GM12878 (cell line): ENCODE measurements at regions not wholly inside any gene's neighbourhood (a gene's known extent, or its start where the extent isn't known, plus 50 kb on each side); places are given as distances from the start of the nearest gene placed in this dataset.

Source experiments
- ATAC-seq: fragments of 200-7000 bp; cut with Tn5 transposase; 3 replicates; pipeline ENCODE4 v1.9.1; 2020; ENCODE audit warnings: mild to moderate bottlenecking, moderate library complexity
- BruUV-seq: library from RNA; stranded (reverse); fragments of 400-500 nt; replicated peaks from 2 replicates; lab custom pipeline; 2021; lab: Mats Ljungman, UMichigan
- CTCF ChIA-PET: fragments of 300-600 bp; sonication (Branson Sonifier 250); formaldehyde crosslinking; extraction: SDS; loops from one replicate; lab custom pipeline; 2021; ENCODE audit warnings: inconsistent platforms; lab: Yijun Ruan, JAX
- POLR2A ChIA-PET: fragments of 350-600 bp; formaldehyde crosslinking; extraction: SDS; loops from one replicate; lab custom pipeline; 2021; ENCODE audit warnings: inconsistent platforms; lab: Charles Lee
- RAD21 ChIA-PET: fragments of 300-600 bp; sonication (Branson Sonifier 250); formaldehyde crosslinking; loops from one replicate; lab custom pipeline; 2023; ENCODE audit warnings: antibody characterized with exemption; ENCODE audit not compliant: unreplicated experiment; lab: Charles Lee
- SMC1A ChIA-PET: fragments of 300-600 bp; sonication (Branson Sonifier 250); formaldehyde crosslinking; loops from one replicate; lab custom pipeline; 2023; ENCODE audit not compliant: unreplicated experiment, uncharacterized antibody; lab: Charles Lee
- DNase-seq: peaks from one replicate; pipeline ENCODE4 v3.0.0-alpha.2; 2011; ENCODE audit warnings: low read depth, low spot score
- FAIRE-seq: peaks from 3 replicates; lab custom pipeline; 2011; peaks lifted over from hg19 to GRCh38; lab: Jason Lieb, UNC
- H2AFZ ChIP-seq: 2 replicates; pipeline ENCODE4 v1.6.0; 2011; ENCODE audit warnings: low read depth, low read length, control low read depth; ENCODE audit not compliant: control insufficient read depth
- H3K27ac ChIP-seq: 2 replicates; pipeline ENCODE4 v1.5.1; 2011; ENCODE audit warnings: control low read depth; ENCODE audit not compliant: control insufficient read depth, insufficient read depth
- H3K27me3 ChIP-seq, 2 experiments: replicated peaks in 1 of 2; 2 replicates each; pipeline versions ENCODE4 v1.6.0 to v1.6.1; 2011; ENCODE audit warnings: low read length in 1 of 2; ENCODE audit not compliant: control insufficient read depth in 2 of 2, insufficient read depth in 2 of 2
- H3K36me3 ChIP-seq, 2 experiments: 2 replicates each; pipeline ENCODE4 v1.5.1; 2011; ENCODE audit warnings: low read length in 1 of 2; ENCODE audit not compliant: control insufficient read depth in 2 of 2, insufficient read depth in 2 of 2
- H3K4me1 ChIP-seq: 2 replicates; pipeline ENCODE4 v1.6.1; 2011; ENCODE audit warnings: mild to moderate bottlenecking, low read length, moderate library complexity, mixed read lengths; ENCODE audit not compliant: control insufficient read depth, insufficient read depth
- H3K4me2 ChIP-seq: 2 replicates; pipeline ENCODE4 v1.6.0; 2011; ENCODE audit warnings: control low read depth; ENCODE audit not compliant: control insufficient read depth, insufficient read depth
- H3K4me3 ChIP-seq: fragments of 200-600 bp; sonication (generic); 2 replicates; pipeline ENCODE4 v1.5.1; 2016
- H3K79me2 ChIP-seq: 2 replicates; pipeline ENCODE4 v1.6.0; 2011; ENCODE audit warnings: low read length; ENCODE audit not compliant: control insufficient read depth, insufficient read depth
- H3K9ac ChIP-seq: 2 replicates; pipeline ENCODE4 v1.8.0; 2011; ENCODE audit warnings: low read length, control low read depth, mixed read lengths; ENCODE audit not compliant: control insufficient read depth, insufficient read depth
- H3K9me3 ChIP-seq: replicated peaks from 3 replicates; pipeline ENCODE4 v1.5.1; 2011; ENCODE audit warnings: mild to moderate bottlenecking, low read length; ENCODE audit not compliant: control insufficient read depth, insufficient read depth
- H4K20me1 ChIP-seq: 2 replicates; pipeline ENCODE4 v1.6.0; 2011; ENCODE audit not compliant: control insufficient read depth, insufficient read depth
- BACH1 ChIP-seq: fragments of 450-650 bp; IDR thresholded peaks from 2 replicates; pipeline ENCODE4 v1.6.1; 2017; ENCODE audit warnings: mild to moderate bottlenecking, borderline replicate concordance
- ELK1 ChIP-seq: IDR thresholded peaks from 2 replicates; pipeline ENCODE4 v1.6.1; 2012; ENCODE audit warnings: low read depth, low read length, improper control_type of control experiment
- NBN ChIP-seq: fragments of 450-650 bp; IDR thresholded peaks from 2 replicates; pipeline ENCODE4 v1.6.1; 2016
- RB1 ChIP-seq: fragments of 450-650 bp; formaldehyde crosslinking; IDR thresholded peaks from 2 replicates; pipeline ENCODE4 v1.6.1; 2017; ENCODE audit warnings: mild to moderate bottlenecking, borderline replicate concordance
- ZNF592 ChIP-seq: fragments of 450-650 bp; IDR thresholded peaks from 2 replicates; pipeline ENCODE4 v1.6.1; 2017; ENCODE audit warnings: mild to moderate bottlenecking, moderate library complexity
- WGBS: methylation state at CpG from one replicate; pipeline ENCODE4 v1.1.6; 2016; ENCODE audit warnings: low lambda C conversion rate; ENCODE audit not compliant: insufficient replicate concordance, insufficient coverage; ENCODE audit errors: missing lambda C conversion rate; 5-methylcytosine and 5-hydroxymethylcytosine counted together
- in situ Hi-C: fragments of 300-500 bp; cut with MboI; formaldehyde crosslinking; loops from 9 replicates; pipeline ENCODE4 v1.14.3; 2018; ENCODE audit warnings: mixed read lengths
- intact Hi-C: fragments of 100-400 bp; cut with micrococcal nuclease; formaldehyde crosslinking; loops from one replicate; pipeline ENCODE4 v1.14.2; 2022; ENCODE audit not compliant: unreplicated experiment

GRCh38 chr21:35632711-35633110, 427.6 kb downstream of the SETD4 start (continued):
- TF ChIP-seq ZNF592 (no peak), NBN (no peak), BACH1 (no peak), RB1 (no peak)

- H3K27me3 ChIP-seq = no peaks in the 10 kb centered on the region; a peak in 1 of 4 replicates
- TF ChIP-seq ELK1 = no peak
- DNase-seq (no peak), FAIRE-seq (no peak), ATAC-seq (no peak)
- SMC1A ChIA-PET = no interaction called here
- H3K4me3 ChIP-seq = no peak overlapping the region
- H3K4me1 ChIP-seq = no peaks in the 10 kb centered on the region
- no peaks in the 10 kb centered on the region for H3K79me2 ChIP-seq
- RAD21 ChIA-PET = no interaction called here
- no peak overlapping the region for H3K4me2 ChIP-seq
- POLR2A ChIA-PET = no interaction called here
- no peaks in the 10 kb centered on the region for H4K20me1 ChIP-seq
- no peak overlapping the region for H3K9ac ChIP-seq
- no peak overlapping the region for H3K27ac ChIP-seq
- no peak overlapping the region for H2AFZ ChIP-seq
- no TSS peak for BruUV-seq
- H3K36me3 ChIP-seq = no peaks in the 10 kb centered on the region
- H3K9me3 ChIP-seq = no peaks in the 10 kb centered on the region
- 31% methylated on average over 3 of the region's 3 CpGs for WGBS
- intact Hi-C loops (no loop called here), in situ Hi-C loops (no loop called here)
- CTCF ChIA-PET = no interaction called here
These were observed 432.0 kb downstream of the SETD4 start for GRCh38 chr21:35628316-35628715.
